ENCODE measurements at regions not wholly inside any gene's neighbourhood (a gene's known extent, or its start where the extent isn't known, plus 50 kb on each side); places are given as distances from the start of the nearest gene placed in this dataset.

GRCh38 chr15:79184465-79184892 lies 93.9 kb upstream of the RASGRF1 start:
- BruUV-seq (replicated peaks): no TSS peak
- no peaks in the 10 kb centered on the region for H3K9me2 ChIP-seq (ENCODE audit: insufficient read depth)
- no peaks in the 10 kb centered on the region for H3K79me2 ChIP-seq (ENCODE audit: insufficient read depth, low read length)
- H3K4me3 ChIP-seq (replicated peaks in 1 of 2; ENCODE audit: low read depth in 1 of 2, low read length in 2 of 2): no peak overlapping the region
- ChIA-PET RAD21 (ENCODE audit: low non-redundant PET in 1 of 2, low total read pairs in 2 of 2, uncharacterized antibody in 2 of 2, unreplicated experiment in 2 of 2) (interaction anchor here (0.6 to 2.5 kb wide), 7 partner anchors 10 to 159 kb away, joined by 3 to 23 read pairs (median 5); no protein-coding TSS in a partner anchor), CTCF (interaction anchor here (0.7 to 7.1 kb wide), 51 partner anchors 9 to 432 kb away, joined by 3 to 234 read pairs (median 4); no protein-coding TSS in a partner anchor), POLR2A (interaction anchor here (0.8 to 2.7 kb wide), 4 partner anchors 10 to 180 kb away, joined by 3 to 7 read pairs (median 4); no protein-coding TSS in a partner anchor)
- H4K20me1 ChIP-seq (ENCODE audit: insufficient read depth): no peaks in the 10 kb centered on the region
- no peaks in the 10 kb centered on the region for H3K9me3 ChIP-seq (ENCODE audit: control insufficient read depth in 1 of 2, insufficient read depth in 1 of 2, low read depth in 1 of 2, low read length in 2 of 2)
- no peak overlapping the region for H3K9ac ChIP-seq (ENCODE audit: low read length)
- H3K27me3 ChIP-seq (ENCODE audit: insufficient read depth, low read length): no peaks in the 10 kb centered on the region; the same call in 1 of the 2 replicates
- no peak overlapping the region for H3K27ac ChIP-seq (ENCODE audit: low read depth, low read length)
- intact Hi-C loops (cut with micrococcal nuclease): loop anchor here (1.0 to 10.0 kb wide), 3 partner anchors 156 to 430 kb away; no protein-coding TSS in a partner anchor
- peaks cover 8 to 19% of the 10 kb centered on the region in 2 experiments for H3K4me1 ChIP-seq (ENCODE audit: control insufficient read depth in 1 of 2, insufficient read depth in 2 of 2, low read length in 2 of 2)
- TF ChIP-seq, protein P1, sequence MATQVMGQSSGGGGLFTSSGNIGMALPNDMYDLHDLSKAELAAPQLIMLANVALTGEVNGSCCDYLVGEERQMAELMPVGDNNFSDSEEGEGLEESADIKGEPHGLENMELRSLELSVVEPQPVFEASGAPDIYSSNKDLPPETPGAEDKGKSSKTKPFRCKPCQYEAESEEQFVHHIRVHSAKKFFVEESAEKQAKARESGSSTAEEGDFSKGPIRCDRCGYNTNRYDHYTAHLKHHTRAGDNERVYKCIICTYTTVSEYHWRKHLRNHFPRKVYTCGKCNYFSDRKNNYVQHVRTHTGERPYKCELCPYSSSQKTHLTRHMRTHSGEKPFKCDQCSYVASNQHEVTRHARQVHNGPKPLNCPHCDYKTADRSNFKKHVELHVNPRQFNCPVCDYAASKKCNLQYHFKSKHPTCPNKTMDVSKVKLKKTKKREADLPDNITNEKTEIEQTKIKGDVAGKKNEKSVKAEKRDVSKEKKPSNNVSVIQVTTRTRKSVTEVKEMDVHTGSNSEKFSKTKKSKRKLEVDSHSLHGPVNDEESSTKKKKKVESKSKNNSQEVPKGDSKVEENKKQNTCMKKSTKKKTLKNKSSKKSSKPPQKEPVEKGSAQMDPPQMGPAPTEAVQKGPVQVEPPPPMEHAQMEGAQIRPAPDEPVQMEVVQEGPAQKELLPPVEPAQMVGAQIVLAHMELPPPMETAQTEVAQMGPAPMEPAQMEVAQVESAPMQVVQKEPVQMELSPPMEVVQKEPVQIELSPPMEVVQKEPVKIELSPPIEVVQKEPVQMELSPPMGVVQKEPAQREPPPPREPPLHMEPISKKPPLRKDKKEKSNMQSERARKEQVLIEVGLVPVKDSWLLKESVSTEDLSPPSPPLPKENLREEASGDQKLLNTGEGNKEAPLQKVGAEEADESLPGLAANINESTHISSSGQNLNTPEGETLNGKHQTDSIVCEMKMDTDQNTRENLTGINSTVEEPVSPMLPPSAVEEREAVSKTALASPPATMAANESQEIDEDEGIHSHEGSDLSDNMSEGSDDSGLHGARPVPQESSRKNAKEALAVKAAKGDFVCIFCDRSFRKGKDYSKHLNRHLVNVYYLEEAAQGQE (IDR thresholded peaks at IDR 0.05; ENCODE audit: low read depth): no peak
- TF ChIP-seq TCF7L2 (IDR thresholded peaks at IDR 0.05; ENCODE audit: borderline replicate concordance, extremely low read depth, insufficient read depth, insufficient read length) (no peak), CTCF (IDR thresholded peaks at IDR 0.05 in 2 of 3, conservative IDR thresholded peaks at IDR 0.05 in 1 of 3; ENCODE audit: borderline replicate concordance in 1 of 3, insufficient read depth in 1 of 3, low read depth in 2 of 3, low read length in 2 of 3) (peak; percentile 93 to 98 (median 98)), EZH2 (IDR thresholded peaks at IDR 0.05) (no peak), RAD21 (IDR thresholded peaks at IDR 0.05; ENCODE audit: low read depth) (peak; percentile 97)
- DNase-seq (ENCODE audit: low read depth, low spot score): peak; percentile 51
- peak overlapping the region; percentile 79 for H2AFZ ChIP-seq (ENCODE audit: low read depth, low read length, poor library complexity, severe bottlenecking)
- no peaks in the 10 kb centered on the region for H3K36me3 ChIP-seq (ENCODE audit: control insufficient read depth in 1 of 2, insufficient read depth in 2 of 2, low read length in 2 of 2)
- peak; percentile 76 for ATAC-seq
- peak overlapping the region; percentile 62 for H3K4me2 ChIP-seq (ENCODE audit: low read length)
